ENCODE measurements at regions not wholly inside any gene's neighbourhood (a gene's known extent, or its start where the extent isn't known, plus 50 kb on each side); places are given as distances from the start of the nearest gene placed in this dataset.

- H3K4me3 ChIP-seq (IDR thresholded peaks at IDR 0.05; ENCODE audit: insufficient read depth, low read depth, low read length), result no peak overlapping the region
- no peaks in the 10 kb centered on the region for H3K27me3 ChIP-seq (ENCODE audit: insufficient read depth, low read depth)
- H3K36me3 ChIP-seq (ENCODE audit: insufficient read depth), result no peaks in the 10 kb centered on the region
- H3K79me2 ChIP-seq (ENCODE audit: insufficient read depth, low read depth), result no peaks in the 10 kb centered on the region
- no peak overlapping the region for H2AFZ ChIP-seq (ENCODE audit: low read depth)
- no peaks in the 10 kb centered on the region for H4K20me1 ChIP-seq (ENCODE audit: insufficient read depth)
- no peak overlapping the region for H3K9ac ChIP-seq
- H3K27ac ChIP-seq, result no peak overlapping the region
- no peak for TF ChIP-seq CTCF (conservative IDR thresholded peaks at IDR 0.05; ENCODE audit: low read depth, low read length)
- no peaks in the 10 kb centered on the region for H3K4me1 ChIP-seq (ENCODE audit: low read depth, poor library complexity, severe bottlenecking)
- H3K4me2 ChIP-seq, result no peak overlapping the region
Observed at GRCh38 chr2:209305026-209305425, 118.8 kb upstream of the MAP2 start.

- Histone ChIP-seq H3K27me3 (ENCODE audit: insufficient read depth, low read depth) (no peaks in the 10 kb centered on the region), H3K27ac (no peak overlapping the region), H3K4me1 (ENCODE audit: low read depth, poor library complexity, severe bottlenecking) (no peaks in the 10 kb centered on the region), H4K20me1 (ENCODE audit: insufficient read depth) (no peaks in the 10 kb centered on the region), H3K36me3 (ENCODE audit: insufficient read depth) (no peaks in the 10 kb centered on the region), H3K4me3 (IDR thresholded peaks at IDR 0.05; ENCODE audit: insufficient read depth, low read depth, low read length) (no peak overlapping the region), H2AFZ (ENCODE audit: low read depth) (no peak overlapping the region), H3K79me2 (ENCODE audit: insufficient read depth, low read depth) (no peaks in the 10 kb centered on the region), H3K4me2 (no peak overlapping the region), H3K9ac (no peak overlapping the region)
- TF ChIP-seq CTCF (conservative IDR thresholded peaks at IDR 0.05; ENCODE audit: low read depth, low read length), result no peak
Observed at GRCh38 chr2:209305746-209306196, 118.1 kb upstream of the MAP2 start.

- H3K27me3 ChIP-seq (ENCODE audit: insufficient read depth, low read depth), result no peaks in the 10 kb centered on the region
- H3K9ac ChIP-seq, result no peak overlapping the region
- no peaks in the 10 kb centered on the region for H3K36me3 ChIP-seq (ENCODE audit: insufficient read depth)
- no peak overlapping the region for H3K4me3 ChIP-seq (IDR thresholded peaks at IDR 0.05; ENCODE audit: insufficient read depth, low read depth, low read length)
- no peak overlapping the region for H3K4me2 ChIP-seq
- H3K79me2 ChIP-seq (ENCODE audit: insufficient read depth, low read depth), result no peaks in the 10 kb centered on the region
- no peaks in the 10 kb centered on the region for H4K20me1 ChIP-seq (ENCODE audit: insufficient read depth)
- H3K27ac ChIP-seq, result no peak overlapping the region
- no peak overlapping the region for H2AFZ ChIP-seq (ENCODE audit: low read depth)
- H3K4me1 ChIP-seq (ENCODE audit: low read depth, poor library complexity, severe bottlenecking), result no peaks in the 10 kb centered on the region
- no peak for TF ChIP-seq CTCF (conservative IDR thresholded peaks at IDR 0.05; ENCODE audit: low read depth, low read length)
Observed at GRCh38 chr2:209307161-209308001, 116.5 kb upstream of the MAP2 start.

- no peaks in the 10 kb centered on the region for H3K27me3 ChIP-seq (ENCODE audit: insufficient read depth, low read depth)
- H3K4me1 ChIP-seq (ENCODE audit: low read depth, poor library complexity, severe bottlenecking), result no peaks in the 10 kb centered on the region
- H3K36me3 ChIP-seq (ENCODE audit: insufficient read depth), result no peaks in the 10 kb centered on the region
- TF ChIP-seq CTCF (conservative IDR thresholded peaks at IDR 0.05; ENCODE audit: low read depth, low read length), result no peak
- no peak overlapping the region for H3K27ac ChIP-seq
- no peaks in the 10 kb centered on the region for H4K20me1 ChIP-seq (ENCODE audit: insufficient read depth)
- no peak overlapping the region for H3K4me2 ChIP-seq
- H3K4me3 ChIP-seq (IDR thresholded peaks at IDR 0.05; ENCODE audit: insufficient read depth, low read depth, low read length), result no peak overlapping the region
- H3K79me2 ChIP-seq (ENCODE audit: insufficient read depth, low read depth), result no peaks in the 10 kb centered on the region
- H2AFZ ChIP-seq (ENCODE audit: low read depth), result no peak overlapping the region
- no peak overlapping the region for H3K9ac ChIP-seq
Observed at GRCh38 chr2:209308415-209308814, 115.4 kb upstream of the MAP2 start.
